Suprapubic skin (tissue), 3 donors: ENCODE measurements at regions not wholly inside any gene's neighbourhood (a gene's known extent, or its start where the extent isn't known, plus 50 kb on each side); places are given as distances from the start of the nearest gene placed in this dataset.

Experiments
- EP300 ChIP-seq: sonication (generic); formaldehyde crosslinking; IDR thresholded peaks from one replicate; pipeline ENCODE4 v1.6.1; 2017; ENCODE audit warnings: antibody characterized with exemption
- TF ChIP-seq, protein P1 (sequence below), 2 donors: fragments of 200-600 bp in 1 of 2; fragments of 450-650 bp in 1 of 2; sonication (generic) in 1 of 2; IDR thresholded peaks; one replicate each; pipeline ENCODE4 v1.5.1; 2016 to 2019; ENCODE audit warnings: antibody characterized with exemption in 2 of 2, mild to moderate bottlenecking in 1 of 2, moderate library complexity in 1 of 2

- TF ChIP-seq, protein P1, sequence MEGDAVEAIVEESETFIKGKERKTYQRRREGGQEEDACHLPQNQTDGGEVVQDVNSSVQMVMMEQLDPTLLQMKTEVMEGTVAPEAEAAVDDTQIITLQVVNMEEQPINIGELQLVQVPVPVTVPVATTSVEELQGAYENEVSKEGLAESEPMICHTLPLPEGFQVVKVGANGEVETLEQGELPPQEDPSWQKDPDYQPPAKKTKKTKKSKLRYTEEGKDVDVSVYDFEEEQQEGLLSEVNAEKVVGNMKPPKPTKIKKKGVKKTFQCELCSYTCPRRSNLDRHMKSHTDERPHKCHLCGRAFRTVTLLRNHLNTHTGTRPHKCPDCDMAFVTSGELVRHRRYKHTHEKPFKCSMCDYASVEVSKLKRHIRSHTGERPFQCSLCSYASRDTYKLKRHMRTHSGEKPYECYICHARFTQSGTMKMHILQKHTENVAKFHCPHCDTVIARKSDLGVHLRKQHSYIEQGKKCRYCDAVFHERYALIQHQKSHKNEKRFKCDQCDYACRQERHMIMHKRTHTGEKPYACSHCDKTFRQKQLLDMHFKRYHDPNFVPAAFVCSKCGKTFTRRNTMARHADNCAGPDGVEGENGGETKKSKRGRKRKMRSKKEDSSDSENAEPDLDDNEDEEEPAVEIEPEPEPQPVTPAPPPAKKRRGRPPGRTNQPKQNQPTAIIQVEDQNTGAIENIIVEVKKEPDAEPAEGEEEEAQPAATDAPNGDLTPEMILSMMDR (IDR thresholded peaks at IDR 0.05), result no peak
- no peak for TF ChIP-seq EP300
These were observed 110.3 kb downstream of the ARRDC3 start for GRCh38 chr5:91272858-91273257.
